OCI-LY3 (cell line): ENCODE measurements at regions not wholly inside any gene's neighbourhood (a gene's known extent, or its start where the extent isn't known, plus 50 kb on each side); places are given as distances from the start of the nearest gene placed in this dataset.

Experiments used
- CTCF ChIP-seq: fragments of 200-600, 300-600 bp; sonication (generic); IDR thresholded peaks from 2 replicates; pipeline ENCODE4 v1.5.1; 2014; ENCODE audit warnings: antibody characterized with exemption, low read length, low read depth
- EZH2phosphoT487 ChIP-seq: fragments of 200-600 bp; shearing (Covaris generic); IDR thresholded peaks from 2 replicates; pipeline ENCODE4 v1.6.1; 2018; ENCODE audit warnings: antibody characterized with exemption, mixed run types, low read depth

GRCh38 chr1:168786476-168787330, 57.7 kb upstream of the DPT start:
- TF ChIP-seq CTCF (no peak), EZH2phosphoT487 (no peak)
